Osteoblast (primary cell): ENCODE measurements at regions not wholly inside any gene's neighbourhood (a gene's known extent, or its start where the extent isn't known, plus 50 kb on each side); places are given as distances from the start of the nearest gene placed in this dataset.
A peak's percentile ranks its signal among the peaks of the same experiment; 100 is the strongest.

Experiments used
- DNase-seq: peaks from one replicate; pipeline ENCODE4 v3.0.0; 2011; ENCODE audit warnings: low spot score, mixed read lengths; ENCODE audit not compliant: insufficient read length; ENCODE audit errors: missing footprints
- H2AFZ ChIP-seq: 2 replicates; pipeline ENCODE4 v1.6.0; 2011; ENCODE audit warnings: mild to moderate bottlenecking, low read length
- H3K27ac ChIP-seq: 2 replicates; pipeline ENCODE4 v1.5.1; 2011; ENCODE audit warnings: mild to moderate bottlenecking, low read depth, low read length, moderate library complexity
- H3K27me3 ChIP-seq: 2 replicates; pipeline ENCODE4 v1.6.0; 2012; ENCODE audit warnings: mild to moderate bottlenecking, control low read depth, inconsistent platforms, low read length, moderate library complexity; ENCODE audit not compliant: insufficient read depth
- H3K36me3 ChIP-seq: 2 replicates; pipeline ENCODE4 v1.5.1; 2011; ENCODE audit warnings: mild to moderate bottlenecking, low read length, control low read depth, moderate library complexity; ENCODE audit not compliant: insufficient read depth
- H3K4me1 ChIP-seq: 2 replicates; pipeline ENCODE4 v1.5.1; 2011; ENCODE audit warnings: mild to moderate bottlenecking, low read length, control low read depth, moderate library complexity; ENCODE audit not compliant: insufficient read depth
- H3K4me2 ChIP-seq: 2 replicates; pipeline ENCODE4 v1.6.0; 2011; ENCODE audit warnings: mild to moderate bottlenecking, low read length; ENCODE audit not compliant: insufficient read depth
- H3K4me3 ChIP-seq: fragments of 200-600 bp; sonication (generic); 3 replicates; pipeline ENCODE4 v1.5.1; 2012; ENCODE audit warnings: mild to moderate bottlenecking, low read length, inconsistent platforms; ENCODE audit not compliant: insufficient read depth
- H3K79me2 ChIP-seq: 2 replicates; pipeline ENCODE4 v1.6.0; 2012; ENCODE audit warnings: mild to moderate bottlenecking, low read length, control low read depth, inconsistent platforms; ENCODE audit not compliant: insufficient read depth
- H3K9me3 ChIP-seq: 2 replicates; pipeline ENCODE4 v1.5.1; 2011; ENCODE audit warnings: low read depth, low read length, control low read depth
- H4K20me1 ChIP-seq: 2 replicates; pipeline ENCODE4 v1.6.0; 2012; ENCODE audit warnings: mild to moderate bottlenecking, low read length, control low read depth; ENCODE audit not compliant: insufficient read depth
- CTCF ChIP-seq: IDR thresholded peaks from 2 replicates; pipeline ENCODE4 v1.5.1; 2011; ENCODE audit warnings: mild to moderate bottlenecking, low read depth, low read length, moderate library complexity; ENCODE audit errors: extremely low read depth

GRCh38 chr1:198912046-198912445 is 273.2 kb downstream of the PTPRC start:
- H4K20me1 ChIP-seq, result peaks cover 32% of the 10 kb centered on the region
- no peak for DNase-seq
- H3K27ac ChIP-seq, result no peak overlapping the region
- H3K79me2 ChIP-seq, result peaks cover 89% of the 10 kb centered on the region
- no peaks in the 10 kb centered on the region for H3K9me3 ChIP-seq
- no peak overlapping the region for H3K4me2 ChIP-seq
- H3K27me3 ChIP-seq, result no peaks in the 10 kb centered on the region
- no peak overlapping the region for H2AFZ ChIP-seq
- no peak overlapping the region for H3K4me3 ChIP-seq
- TF ChIP-seq CTCF, result no peak
- peaks cover 38% of the 10 kb centered on the region for H3K4me1 ChIP-seq
- peaks cover 7% of the 10 kb centered on the region for H3K36me3 ChIP-seq

- peak overlapping the region; percentile 54 for H3K4me2 ChIP-seq
- H3K9me3 ChIP-seq, result no peaks in the 10 kb centered on the region
- peak overlapping the region; percentile 46 for H3K27ac ChIP-seq
- peaks cover 92% of the 10 kb centered on the region for H3K79me2 ChIP-seq
- H4K20me1 ChIP-seq, result peaks cover 33% of the 10 kb centered on the region
- no peak for TF ChIP-seq CTCF
- no peaks in the 10 kb centered on the region for H3K27me3 ChIP-seq
- DNase-seq, result no peak
- H2AFZ ChIP-seq, result no peak overlapping the region
- H3K4me3 ChIP-seq, result peak overlapping the region; percentile 2
- H3K36me3 ChIP-seq, result peaks cover 9% of the 10 kb centered on the region
- H3K4me1 ChIP-seq, result peaks cover 43% of the 10 kb centered on the region
Observed at GRCh38 chr1:198913667-198914066, 274.8 kb downstream of the PTPRC start.

GRCh38 chr1:198915327-198916231 is 276.7 kb downstream of the PTPRC start:
- no peak overlapping the region for H3K4me2 ChIP-seq
- DNase-seq, result no peak
- no peak overlapping the region for H2AFZ ChIP-seq
- H3K9me3 ChIP-seq, result no peaks in the 10 kb centered on the region
- peaks cover 9% of the 10 kb centered on the region for H3K36me3 ChIP-seq
- no peaks in the 10 kb centered on the region for H3K27me3 ChIP-seq
- peaks cover 47% of the 10 kb centered on the region for H3K4me1 ChIP-seq
- H4K20me1 ChIP-seq, result peaks cover 26% of the 10 kb centered on the region
- no peak for TF ChIP-seq CTCF
- H3K27ac ChIP-seq, result no peak overlapping the region
- H3K4me3 ChIP-seq, result no peak overlapping the region
- peaks cover 97% of the 10 kb centered on the region for H3K79me2 ChIP-seq

- Histone ChIP-seq H3K36me3 (peaks cover 9% of the 10 kb centered on the region), H3K9me3 (no peaks in the 10 kb centered on the region), H3K27ac (no peak overlapping the region), H2AFZ (no peak overlapping the region), H3K27me3 (no peaks in the 10 kb centered on the region), H3K79me2 (peaks cover 90% of the 10 kb centered on the region), H3K4me3 (no peak overlapping the region), H3K4me2 (no peak overlapping the region), H4K20me1 (peaks cover 20% of the 10 kb centered on the region), H3K4me1 (peaks cover 45% of the 10 kb centered on the region)
- TF ChIP-seq CTCF, result no peak
- no peak for DNase-seq
Observed at GRCh38 chr1:198917226-198917625, 278.4 kb downstream of the PTPRC start.
